H1 (cell line): ENCODE measurements at regions not wholly inside any gene's neighbourhood (a gene's known extent, or its start where the extent isn't known, plus 50 kb on each side); places are given as distances from the start of the nearest gene placed in this dataset.

ENCODE experiments used
- ATF2 ChIP-seq: IDR thresholded peaks from 2 replicates; pipeline ENCODE4 v1.6.1; 2012; ENCODE audit warnings: low read length, inconsistent platforms
- CBX8 ChIP-seq: fragments of 300-800, 300-1000 bp; sonication (generic); IDR thresholded peaks from 2 replicates; pipeline ENCODE4 v1.7.1; 2016; ENCODE audit warnings: low read depth, low read length, borderline replicate concordance
- CHD7 ChIP-seq: fragments of 300-600 bp; sonication (generic); IDR thresholded peaks from 2 replicates; pipeline ENCODE4 v1.7.1; 2012; ENCODE audit warnings: low read length, moderate library complexity, mild to moderate bottlenecking, inconsistent platforms; ENCODE audit not compliant: insufficient replicate concordance
- CTCF ChIP-seq, 3 experiments: IDR thresholded peaks; 1 replicate in 2 of 3; 2 replicates in 1 of 3; pipeline versions ENCODE4 v1.5.1 to v1.6.1; 2011; ENCODE audit warnings: low read length in 3 of 3, mild to moderate bottlenecking in 3 of 3, inconsistent platforms in 2 of 3, low read depth in 1 of 3, moderate library complexity in 1 of 3; ENCODE audit not compliant: insufficient read depth in 1 of 3; ENCODE audit errors: control extremely low read depth in 1 of 3
- HDAC6 ChIP-seq: IDR thresholded peaks from one replicate; pipeline ENCODE4 v1.7.1; 2012; ENCODE audit warnings: low read depth, mild to moderate bottlenecking, inconsistent platforms, low read length, moderate library complexity
- RNF2 ChIP-seq: fragments of 200-900, 300-1000 bp; sonication (generic); IDR thresholded peaks from 2 replicates; pipeline ENCODE4 v1.7.1; 2016; ENCODE audit warnings: borderline replicate concordance, low read depth, mild to moderate bottlenecking, antibody characterized with exemption, low read length; ENCODE audit not compliant: poor library complexity, severe bottlenecking; ENCODE audit errors: missing control alignments
- RXRA ChIP-seq: IDR thresholded peaks from 2 replicates; pipeline ENCODE4 v1.6.1; 2011; ENCODE audit warnings: low read depth, mild to moderate bottlenecking, low read length, moderate library complexity; ENCODE audit not compliant: insufficient read depth

- TF ChIP-seq CHD7 = no peak
- no peak for TF ChIP-seq RXRA
- no peak for TF ChIP-seq CBX8
- no peak for TF ChIP-seq ATF2
- TF ChIP-seq RNF2 = no peak
- no peak for TF ChIP-seq HDAC6
- TF ChIP-seq CTCF (IDR thresholded peaks at IDR 0.05; ENCODE audit: control extremely low read depth in 1 of 3, insufficient read depth in 1 of 3, low read depth in 1 of 3, low read length in 3 of 3) = no peak
Observed at GRCh38 chr2:123915380-123915779, 109.7 kb upstream of the CNTNAP5 start (continued).
